H1 (cell line): ENCODE measurements at regions not wholly inside any gene's neighbourhood (a gene's known extent, or its start where the extent isn't known, plus 50 kb on each side); places are given as distances from the start of the nearest gene placed in this dataset.

Experiments
- CTCF ChIA-PET: fragments of 300-600 bp; sonication (Branson Sonifier 250); formaldehyde crosslinking; loops from one replicate; lab custom pipeline; 2021; ENCODE audit not compliant: partially characterized antibody; lab: Charles Lee
- POLR2A ChIA-PET: fragments of 300-600 bp; sonication (Branson Sonifier 250); formaldehyde crosslinking; loops from one replicate; lab custom pipeline; 2021; ENCODE audit warnings: inconsistent platforms; ENCODE audit not compliant: partially characterized antibody; lab: Charles Lee
- DNase-seq, 2 experiments: peaks; one replicate each; pipeline versions ENCODE4 v3.0.0 to v3.0.0-alpha.2; 2010 to 2022; ENCODE audit warnings: low spot score in 2 of 2, low read depth in 1 of 2, mixed read lengths in 1 of 2
- FAIRE-seq: peaks from 2 replicates; lab custom pipeline; 2011; peaks lifted over from hg19 to GRCh38; lab: Jason Lieb, UNC
- H2AFZ ChIP-seq: 2 replicates; pipeline ENCODE4 v1.8.1; 2012; ENCODE audit warnings: low read length, inconsistent platforms
- H2AK5ac ChIP-seq: 2 replicates; pipeline ENCODE4 v1.6.1; 2013; ENCODE audit warnings: low read depth, low read length
- H2BK120ac ChIP-seq: replicated peaks from 2 replicates; pipeline ENCODE3; 2013; ENCODE audit warnings: low read depth, low read length, inconsistent platforms
- H2BK12ac ChIP-seq: 2 replicates; pipeline ENCODE4 v1.6.1; 2013; ENCODE audit warnings: low read depth, low read length
- H2BK15ac ChIP-seq: 2 replicates; pipeline ENCODE4 v1.6.1; 2013; ENCODE audit warnings: low read length
- H2BK20ac ChIP-seq: 2 replicates; pipeline ENCODE4 v1.6.1; 2013; ENCODE audit warnings: low read length
- H2BK5ac ChIP-seq: 2 replicates; pipeline ENCODE4 v1.6.1; 2013; ENCODE audit warnings: low read depth, low read length
- H3K14ac ChIP-seq: 2 replicates; pipeline ENCODE4 v1.6.1; 2013; ENCODE audit warnings: inconsistent platforms; ENCODE audit not compliant: insufficient read length
- H3K18ac ChIP-seq: 2 replicates; pipeline ENCODE4 v1.6.1; 2013; ENCODE audit warnings: low read length; ENCODE audit errors: extremely low read depth
- H3K23ac ChIP-seq: 2 replicates; pipeline ENCODE4 v1.6.1; 2013; ENCODE audit warnings: inconsistent platforms; ENCODE audit not compliant: insufficient read length
- H3K23me2 ChIP-seq: 2 replicates; pipeline ENCODE4 v1.6.1; 2013; ENCODE audit warnings: low read depth, low read length
- H3K27ac ChIP-seq: 2 replicates; pipeline ENCODE4 v1.6.1; 2011; ENCODE audit warnings: low read depth, low read length, inconsistent platforms
- H3K27me3 ChIP-seq, 4 experiments: replicated peaks in 1 of 4; 1 replicate in 1 of 4; 2 replicates in 3 of 4; pipeline versions ENCODE4 v1.6.1 to v1.8.1; 2011 to 2013; ENCODE audit warnings: low read length in 3 of 4, mild to moderate bottlenecking in 3 of 4, inconsistent platforms in 2 of 4, mixed read lengths in 2 of 4, moderate library complexity in 1 of 4; ENCODE audit not compliant: control insufficient read depth in 3 of 4, insufficient read depth in 3 of 4; ENCODE audit errors: extremely low read depth in 1 of 4
- H3K36me3 ChIP-seq, 4 experiments: 2 replicates each; pipeline versions ENCODE4 v1.6.1 to v1.8.1; 2011 to 2013; ENCODE audit warnings: mild to moderate bottlenecking in 4 of 4, low read length in 3 of 4, moderate library complexity in 2 of 4, control low read depth in 1 of 4, inconsistent platforms in 1 of 4; ENCODE audit not compliant: insufficient read depth in 4 of 4, control insufficient read depth in 2 of 4
- H3K4ac ChIP-seq: replicated peaks from 2 replicates; pipeline ENCODE3; 2013; ENCODE audit warnings: low read length, low read depth, mixed read lengths, inconsistent platforms; ENCODE audit not compliant: insufficient read length
- H3K4me1 ChIP-seq, 4 experiments: replicated peaks in 1 of 4; 1 replicate in 1 of 4; 2 replicates in 3 of 4; pipeline versions ENCODE4 v1.6.1 to v1.8.1; 2011 to 2013; ENCODE audit warnings: low read length in 3 of 4, inconsistent platforms in 2 of 4, mixed read lengths in 1 of 4; ENCODE audit not compliant: insufficient read depth in 4 of 4, control insufficient read depth in 3 of 4
- H3K4me2 ChIP-seq, 2 experiments: 2 replicates each; pipeline versions ENCODE4 v1.6.1 to v1.8.1; 2011 to 2013; ENCODE audit warnings: low read depth in 2 of 2, low read length in 2 of 2, control low read depth in 1 of 2, inconsistent platforms in 1 of 2, mild to moderate bottlenecking in 1 of 2; ENCODE audit not compliant: insufficient read depth in 1 of 2
- H3K4me3 ChIP-seq, 4 experiments: fragments of 200-600, 300-600 bp in 1 of 4; sonication (generic), shearing (Covaris generic), sonication (Bioruptor Twin) in 1 of 4; 2 replicates each; pipeline versions ENCODE4 v1.5.1 to v1.8.1; 2011 to 2016; ENCODE audit warnings: low read length in 4 of 4, low read depth in 3 of 4, control low read depth in 2 of 4, inconsistent platforms in 2 of 4, mild to moderate bottlenecking in 2 of 4, mixed read lengths in 1 of 4, moderate library complexity in 1 of 4; ENCODE audit not compliant: insufficient read depth in 2 of 4; ENCODE audit errors: extremely low read depth in 1 of 4
- H3K56ac ChIP-seq: replicated peaks from 2 replicates; pipeline ENCODE3; 2013; ENCODE audit warnings: low read depth, mild to moderate bottlenecking, mixed read lengths, low read length, inconsistent platforms; ENCODE audit not compliant: insufficient read length
- H3K79me1 ChIP-seq: 2 replicates; pipeline ENCODE4 v1.6.1; 2013; ENCODE audit warnings: low read depth, low read length, control low read depth
- H3K79me2 ChIP-seq, 2 experiments: 2 replicates each; pipeline versions ENCODE4 v1.6.1 to v1.8.1; 2012 to 2013; ENCODE audit warnings: low read length in 2 of 2, mild to moderate bottlenecking in 2 of 2, inconsistent platforms in 1 of 2; ENCODE audit not compliant: insufficient read depth in 2 of 2, control insufficient read depth in 1 of 2
- H3K9ac ChIP-seq, 4 experiments: replicated peaks in 1 of 4; 1 replicate in 1 of 4; 2 replicates in 3 of 4; pipeline versions ENCODE4 v1.6.1 to v1.8.1; 2011 to 2013; ENCODE audit warnings: low read depth in 3 of 4, low read length in 3 of 4, control low read depth in 2 of 4, mild to moderate bottlenecking in 2 of 4, moderate library complexity in 2 of 4, inconsistent platforms in 1 of 4; ENCODE audit errors: extremely low read depth in 1 of 4
- H3K9me3 ChIP-seq, 2 experiments: 2 replicates each; pipeline versions ENCODE4 v1.6.1 to v1.8.1; 2012 to 2013; ENCODE audit warnings: mild to moderate bottlenecking in 2 of 2, moderate library complexity in 2 of 2, control low read depth in 1 of 2, inconsistent platforms in 1 of 2, low read depth in 1 of 2, low read length in 1 of 2, mixed read lengths in 1 of 2; ENCODE audit not compliant: insufficient read depth in 2 of 2
- H4K20me1 ChIP-seq, 2 experiments: replicated peaks in 1 of 2; 2 replicates each; pipeline versions ENCODE3 to v1.8.1; 2011 to 2013; ENCODE audit warnings: inconsistent platforms in 2 of 2, low read length in 2 of 2, mild to moderate bottlenecking in 1 of 2; ENCODE audit not compliant: insufficient read depth in 2 of 2, control insufficient read depth in 1 of 2
- H4K5ac ChIP-seq: 2 replicates; pipeline ENCODE4 v1.6.1; 2013; ENCODE audit warnings: low read length, low read depth, mixed read lengths, inconsistent platforms; ENCODE audit not compliant: insufficient read length
- H4K8ac ChIP-seq: 2 replicates; pipeline ENCODE4 v1.8.0; 2013; ENCODE audit warnings: mild to moderate bottlenecking, moderate library complexity, low read length, inconsistent platforms; ENCODE audit not compliant: insufficient read depth; ENCODE audit errors: extremely low read depth
- H4K91ac ChIP-seq: replicated peaks from 2 replicates; pipeline ENCODE3; 2013; ENCODE audit warnings: low read length, mixed read lengths, inconsistent platforms; ENCODE audit not compliant: insufficient read length
- NANOG ChIP-seq: IDR thresholded peaks from 2 replicates; pipeline ENCODE4 v1.6.1; 2011; ENCODE audit warnings: low read length, low read depth, mild to moderate bottlenecking, inconsistent platforms; ENCODE audit not compliant: insufficient read depth, poor library complexity, severe bottlenecking
- SP1 ChIP-seq: IDR thresholded peaks from 2 replicates; pipeline ENCODE4 v1.6.1; 2011; ENCODE audit warnings: low read depth, low read length
- SRF ChIP-seq: IDR thresholded peaks from 2 replicates; pipeline ENCODE4 v1.6.1; 2011; ENCODE audit warnings: mild to moderate bottlenecking, low read depth, low read length, moderate library complexity
- TAF7 ChIP-seq: optimal IDR thresholded peaks from 2 replicates; pipeline ENCODE3; 2011; ENCODE audit warnings: low read depth, mild to moderate bottlenecking, inconsistent platforms, low read length, moderate library complexity, borderline replicate concordance
- WGBS, 2 experiments: shearing (Covaris generic) in 1 of 2; methylation state at CpG; one replicate each; pipeline versions ENCODE4 v1.1.6 to v1.1.7; 2013 to 2015; ENCODE audit warnings: low lambda C conversion rate in 2 of 2, mixed read lengths in 2 of 2, inconsistent platforms in 1 of 2, low coverage in 1 of 2, missing lambda C conversion rate in 1 of 2; ENCODE audit not compliant: insufficient replicate concordance in 2 of 2, insufficient coverage in 1 of 2, insufficient read length in 1 of 2; ENCODE audit errors: extremely low coverage in 1 of 2, missing lambda C conversion rate in 1 of 2; 5-methylcytosine and 5-hydroxymethylcytosine counted together

DNA sequence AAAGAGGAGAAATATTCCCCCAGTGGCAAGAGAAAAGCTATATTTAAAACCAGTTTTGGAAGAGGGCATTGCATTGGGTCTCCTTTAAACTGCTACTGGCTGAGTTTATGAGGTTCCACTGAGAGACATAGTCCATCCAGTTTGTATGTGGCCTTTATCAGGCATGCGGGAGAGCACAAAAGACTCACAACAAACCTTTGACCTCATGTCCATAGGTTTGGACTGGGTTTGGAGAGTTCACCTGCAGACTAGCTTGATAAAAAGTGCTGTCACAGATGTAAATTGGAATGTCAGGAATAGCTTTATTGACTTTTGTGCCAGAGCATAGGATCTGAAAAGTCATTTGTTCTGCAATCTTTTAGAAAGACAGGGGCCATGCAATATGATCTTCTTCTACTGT is 131.0 kb upstream of the NRIP1 start:
- Histone ChIP-seq H2BK12ac (no peak overlapping the region), H3K9ac (no peak overlapping the region), H2BK20ac (no peak overlapping the region), H3K18ac (no peak overlapping the region), H4K8ac (no peak overlapping the region), H4K20me1 (no peaks in the 10 kb centered on the region), H3K79me1 (no peaks in the 10 kb centered on the region), H4K5ac (no peak overlapping the region), H3K79me2 (no peaks in the 10 kb centered on the region), H2BK5ac (no peak overlapping the region), H2AFZ (no peak overlapping the region), H3K4me3 (no peak overlapping the region), H2BK120ac (no peak overlapping the region), H3K23ac (no peak overlapping the region), H3K27ac (no peak overlapping the region), H3K4me2 (no peak overlapping the region), H3K9me3 (no peaks in the 10 kb centered on the region), H3K4ac (no peak overlapping the region), H2AK5ac (no peak overlapping the region), H3K23me2 (no peaks in the 10 kb centered on the region), H3K4me1 (peaks cover 0 to 5% (median 2%) of the 10 kb centered on the region in 4 experiments; a peak in 2 of 7 replicates), H3K56ac (no peak overlapping the region), H2BK15ac (no peak overlapping the region), H4K91ac (no peak overlapping the region), H3K27me3 (no peaks in the 10 kb centered on the region; a peak in 1 of 7 replicates), H3K36me3 (no peaks in the 10 kb centered on the region), H3K14ac (no peak overlapping the region)
- CTCF ChIA-PET, result interaction anchor here (0.6 to 0.9 kb wide), 2 partner anchors 48 to 299 kb away, joined by 3 read pairs; no protein-coding TSS in a partner anchor
- 100% methylated on average over 1 of the region's 1 CpG; no CpG with 5 or more reads in 1 of the 2 experiments for WGBS, 2 experiments
- FAIRE-seq, result no peak
- DNase-seq, result no peak
- POLR2A ChIA-PET, result no interaction called here
- TF ChIP-seq SP1 (no peak), TAF7 (no peak), SRF (no peak), NANOG (no peak)
